Astrocyte (in vitro differentiated cells and primary cell): ENCODE measurements at regions not wholly inside any gene's neighbourhood (a gene's known extent, or its start where the extent isn't known, plus 50 kb on each side); places are given as distances from the start of the nearest gene placed in this dataset.

Experiments used
- DNase-seq: peaks from one replicate; pipeline ENCODE4 v3.0.0-alpha.2; 2010; ENCODE audit warnings: low read depth
- FAIRE-seq: peaks from 2 replicates; lab custom pipeline; 2011; peaks lifted over from hg19 to GRCh38; lab: Jason Lieb, UNC
- H2AFZ ChIP-seq: 2 replicates; pipeline ENCODE4 v1.6.0; 2012; ENCODE audit warnings: low read depth, low read length, inconsistent platforms
- H3K27ac ChIP-seq: 2 replicates; pipeline ENCODE4 v1.5.1; 2011; ENCODE audit warnings: low read depth, low read length, inconsistent platforms
- H3K27me3 ChIP-seq: 2 replicates; pipeline ENCODE4 v1.6.0; 2011; ENCODE audit warnings: low read length, inconsistent platforms; ENCODE audit not compliant: insufficient read depth
- H3K36me3 ChIP-seq: 2 replicates; pipeline ENCODE4 v1.5.1; 2011; ENCODE audit warnings: low read length, inconsistent platforms; ENCODE audit not compliant: insufficient read depth
- H3K4me1 ChIP-seq: 2 replicates; pipeline ENCODE4 v1.5.1; 2011; ENCODE audit warnings: low read length, inconsistent platforms; ENCODE audit not compliant: insufficient read depth
- H3K4me2 ChIP-seq: 2 replicates; pipeline ENCODE4 v1.6.0; 2012; ENCODE audit warnings: low read length, inconsistent platforms
- H3K4me3 ChIP-seq: 2 replicates; pipeline ENCODE4 v1.5.1; 2011; ENCODE audit warnings: low read depth, mild to moderate bottlenecking, low read length, inconsistent platforms; ENCODE audit not compliant: insufficient read depth
- H3K79me2 ChIP-seq: 2 replicates; pipeline ENCODE4 v1.6.0; 2012; ENCODE audit warnings: mild to moderate bottlenecking, low read length, inconsistent platforms; ENCODE audit not compliant: insufficient read depth
- H3K9ac ChIP-seq: 2 replicates; pipeline ENCODE4 v1.6.0; 2012; ENCODE audit warnings: mild to moderate bottlenecking, low read length, inconsistent platforms
- H3K9me3 ChIP-seq: 2 replicates; pipeline ENCODE4 v1.5.1; 2012; ENCODE audit warnings: low read depth, mild to moderate bottlenecking, low read length, inconsistent platforms; ENCODE audit not compliant: insufficient read depth
- H4K20me1 ChIP-seq: 2 replicates; pipeline ENCODE4 v1.6.0; 2012; ENCODE audit warnings: low read length, inconsistent platforms; ENCODE audit not compliant: insufficient read depth
- H3K27ac Mint-ChIP-seq: one replicate; pipeline ENCODE4 v1.8.0; 2021; ENCODE audit warnings: mild to moderate bottlenecking, mixed read lengths; ENCODE audit not compliant: unreplicated experiment
- H3K27me3 Mint-ChIP-seq: one replicate; pipeline ENCODE4 v1.8.0; 2021; ENCODE audit warnings: low read depth, mixed read lengths; ENCODE audit not compliant: unreplicated experiment
- H3K36me3 Mint-ChIP-seq: one replicate; pipeline ENCODE4 v1.8.0; 2021; ENCODE audit warnings: low read depth, mixed read lengths; ENCODE audit not compliant: unreplicated experiment
- H3K4me1 Mint-ChIP-seq: one replicate; pipeline ENCODE4 v1.8.0; 2021; ENCODE audit warnings: low read depth, mixed read lengths; ENCODE audit not compliant: unreplicated experiment
- H3K4me3 Mint-ChIP-seq: one replicate; pipeline ENCODE4 v1.8.0; 2021; ENCODE audit warnings: mild to moderate bottlenecking, moderate library complexity, mixed read lengths; ENCODE audit not compliant: unreplicated experiment
- H3K9me3 Mint-ChIP-seq: one replicate; pipeline ENCODE4 v1.8.0; 2021; ENCODE audit warnings: mild to moderate bottlenecking, mixed read lengths; ENCODE audit not compliant: unreplicated experiment
- EZH2 ChIP-seq: IDR thresholded peaks from 2 replicates; pipeline ENCODE4 v1.6.1; 2012; ENCODE audit warnings: mild to moderate bottlenecking, low read length, inconsistent platforms; ENCODE audit not compliant: insufficient read depth

- FAIRE-seq = no peak
- no peaks in the 10 kb centered on the region for H3K36me3 ChIP-seq
- H3K9ac ChIP-seq = no peak overlapping the region
- no peak overlapping the region for H3K4me2 ChIP-seq
- Mint-ChIP-seq H3K9me3 (peaks cover 3% of the 10 kb centered on the region), H3K4me3 (no peak overlapping the region), H3K27me3 (peaks cover 2% of the 10 kb centered on the region), H3K27ac (no peak overlapping the region), H3K36me3 (no peaks in the 10 kb centered on the region), H3K4me1 (no peaks in the 10 kb centered on the region)
- H4K20me1 ChIP-seq = no peaks in the 10 kb centered on the region
- no peak overlapping the region for H3K4me3 ChIP-seq
- H3K9me3 ChIP-seq = no peaks in the 10 kb centered on the region
- H3K27me3 ChIP-seq = no peaks in the 10 kb centered on the region
- no peaks in the 10 kb centered on the region for H3K79me2 ChIP-seq
- TF ChIP-seq EZH2 = no peak
- no peak overlapping the region for H2AFZ ChIP-seq
- DNase-seq = no peak
- H3K4me1 ChIP-seq = no peaks in the 10 kb centered on the region
- H3K27ac ChIP-seq = no peak overlapping the region
Measured at GRCh38 chr9:2904242-2904930, 60.5 kb upstream of the PUM3 start.
